Calu3 (cell line): ENCODE measurements at regions not wholly inside any gene's neighbourhood (a gene's known extent, or its start where the extent isn't known, plus 50 kb on each side); places are given as distances from the start of the nearest gene placed in this dataset.

Source experiments
- BruUV-seq: library from RNA; stranded (reverse); fragments of 400-500 nt; replicated peaks from 2 replicates; lab custom pipeline; 2021; lab: Mats Ljungman, UMichigan
- CTCF ChIA-PET: fragments of 300-600 bp; sonication (Branson Sonifier 250); formaldehyde crosslinking; loops from one replicate; lab custom pipeline; 2022; ENCODE audit warnings: antibody characterized with exemption; lab: Charles Lee
- DNase-seq: peaks from one replicate; pipeline ENCODE4 v3.0.0; 2022
- H3K27ac Mint-ChIP-seq: one replicate; pipeline ENCODE4 v1.8.0; 2022; ENCODE audit warnings: mixed read lengths; ENCODE audit not compliant: unreplicated experiment
- H3K27me3 Mint-ChIP-seq: one replicate; pipeline ENCODE4 v1.8.0; 2022; ENCODE audit warnings: mixed read lengths; ENCODE audit not compliant: unreplicated experiment
- H3K36me3 Mint-ChIP-seq: one replicate; pipeline ENCODE4 v1.8.0; 2022; ENCODE audit warnings: mild to moderate bottlenecking, moderate library complexity, mixed read lengths; ENCODE audit not compliant: insufficient read depth, unreplicated experiment
- H3K4me1 Mint-ChIP-seq: one replicate; pipeline ENCODE4 v1.8.0; 2022; ENCODE audit warnings: mild to moderate bottlenecking, low read depth, mixed read lengths; ENCODE audit not compliant: unreplicated experiment
- H3K4me3 Mint-ChIP-seq: one replicate; pipeline ENCODE4 v1.8.0; 2022; ENCODE audit warnings: mild to moderate bottlenecking, low read depth, moderate library complexity, mixed read lengths; ENCODE audit not compliant: unreplicated experiment
- H3K9me3 Mint-ChIP-seq: one replicate; pipeline ENCODE4 v1.8.0; 2022; ENCODE audit warnings: low read depth, mixed read lengths; ENCODE audit not compliant: unreplicated experiment
- intact Hi-C: fragments of 100-400 bp; cut with micrococcal nuclease; formaldehyde crosslinking; loops from one replicate; pipeline ENCODE4 v1.10.0; 2022; ENCODE audit not compliant: unreplicated experiment
- TF ChIP-seq, protein P1 (sequence below): fragments of 200-600 bp; IDR thresholded peaks from one replicate; pipeline ENCODE4 v1.8.0; 2022; ENCODE audit warnings: antibody characterized with exemption; ENCODE audit not compliant: unreplicated experiment

DNA sequence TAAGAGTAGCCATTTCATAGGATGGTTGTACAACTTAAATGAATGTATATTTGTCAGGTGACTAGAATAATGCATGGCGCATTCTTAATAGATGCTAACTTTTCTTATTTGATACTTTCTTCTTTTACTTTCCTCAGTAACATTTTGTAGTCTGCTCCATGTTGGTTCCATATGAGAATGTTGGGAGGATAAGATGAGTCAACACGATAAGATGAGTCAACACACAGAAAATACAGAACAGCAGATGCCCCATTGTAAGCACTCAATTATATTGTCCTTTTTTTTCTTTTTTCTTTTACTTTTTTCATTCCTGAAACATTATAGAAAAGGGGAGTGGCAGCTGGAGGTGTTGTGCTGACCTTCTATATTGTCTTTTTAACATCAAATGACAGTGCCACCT, 92.3 kb upstream of the SPATA31C2 start:
- no peak overlapping the region for H3K4me3 Mint-ChIP-seq
- H3K36me3 Mint-ChIP-seq, result no peaks in the 10 kb centered on the region
- no peaks in the 10 kb centered on the region for H3K9me3 Mint-ChIP-seq
- no peak overlapping the region for H3K27ac Mint-ChIP-seq
- no TSS peak for BruUV-seq
- no peaks in the 10 kb centered on the region for H3K4me1 Mint-ChIP-seq
- intact Hi-C loops, result no loop called here
- H3K27me3 Mint-ChIP-seq, result no peaks in the 10 kb centered on the region
- CTCF ChIA-PET, result no interaction called here
- TF ChIP-seq, protein P1, sequence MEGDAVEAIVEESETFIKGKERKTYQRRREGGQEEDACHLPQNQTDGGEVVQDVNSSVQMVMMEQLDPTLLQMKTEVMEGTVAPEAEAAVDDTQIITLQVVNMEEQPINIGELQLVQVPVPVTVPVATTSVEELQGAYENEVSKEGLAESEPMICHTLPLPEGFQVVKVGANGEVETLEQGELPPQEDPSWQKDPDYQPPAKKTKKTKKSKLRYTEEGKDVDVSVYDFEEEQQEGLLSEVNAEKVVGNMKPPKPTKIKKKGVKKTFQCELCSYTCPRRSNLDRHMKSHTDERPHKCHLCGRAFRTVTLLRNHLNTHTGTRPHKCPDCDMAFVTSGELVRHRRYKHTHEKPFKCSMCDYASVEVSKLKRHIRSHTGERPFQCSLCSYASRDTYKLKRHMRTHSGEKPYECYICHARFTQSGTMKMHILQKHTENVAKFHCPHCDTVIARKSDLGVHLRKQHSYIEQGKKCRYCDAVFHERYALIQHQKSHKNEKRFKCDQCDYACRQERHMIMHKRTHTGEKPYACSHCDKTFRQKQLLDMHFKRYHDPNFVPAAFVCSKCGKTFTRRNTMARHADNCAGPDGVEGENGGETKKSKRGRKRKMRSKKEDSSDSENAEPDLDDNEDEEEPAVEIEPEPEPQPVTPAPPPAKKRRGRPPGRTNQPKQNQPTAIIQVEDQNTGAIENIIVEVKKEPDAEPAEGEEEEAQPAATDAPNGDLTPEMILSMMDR, result no peak
- DNase-seq, result no peak

DNA sequence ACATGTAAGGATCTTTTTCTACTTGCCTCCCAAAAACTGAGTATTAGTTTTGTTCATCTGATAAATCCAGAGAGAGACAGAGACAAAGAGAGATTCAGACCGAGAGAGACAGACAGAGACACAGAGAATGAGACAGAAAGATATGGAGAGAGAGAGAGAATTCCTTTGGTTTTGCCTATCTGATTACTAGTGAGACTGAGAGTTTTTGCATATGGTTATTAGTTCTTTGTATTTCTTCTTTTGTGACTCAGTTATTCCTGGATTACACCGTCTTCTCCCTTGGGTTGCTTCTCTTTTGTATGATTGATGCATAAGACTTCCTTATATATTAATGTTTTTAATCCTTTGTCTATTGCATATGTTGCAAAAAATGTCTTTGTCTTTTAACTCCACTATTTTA, 91.2 kb upstream of the SPATA31C2 start:
- Mint-ChIP-seq H3K27me3 (no peaks in the 10 kb centered on the region), H3K9me3 (no peaks in the 10 kb centered on the region), H3K4me1 (no peaks in the 10 kb centered on the region), H3K36me3 (no peaks in the 10 kb centered on the region), H3K4me3 (no peak overlapping the region), H3K27ac (no peak overlapping the region)
- intact Hi-C loops, result no loop called here
- CTCF ChIA-PET, result no interaction called here
- no peak for DNase-seq
- BruUV-seq, result no TSS peak
- TF ChIP-seq, protein P1, result no peak

DNA sequence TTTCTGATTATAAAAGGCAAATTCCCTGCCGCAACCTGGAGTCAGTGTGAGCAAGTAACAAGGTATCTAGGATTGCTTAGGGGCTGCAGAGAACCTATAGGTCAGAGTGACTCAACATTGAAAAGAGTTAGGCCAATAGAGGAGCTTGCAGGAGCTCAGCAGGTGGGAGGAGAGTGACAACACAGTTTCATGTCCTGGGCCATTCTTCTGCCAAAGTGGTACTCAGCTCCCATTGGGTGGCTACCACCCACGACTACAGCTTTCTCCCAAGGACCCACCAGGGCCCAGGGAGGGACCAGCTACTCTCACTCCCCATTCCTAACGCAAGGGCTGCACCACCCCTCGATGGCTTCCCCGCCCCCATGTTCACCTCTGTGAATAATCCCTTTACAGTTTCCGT, 86.7 kb upstream of the SPATA31C2 start:
- Mint-ChIP-seq H3K27ac (no peak overlapping the region), H3K36me3 (no peaks in the 10 kb centered on the region), H3K4me3 (no peak overlapping the region), H3K9me3 (no peaks in the 10 kb centered on the region), H3K4me1 (no peaks in the 10 kb centered on the region), H3K27me3 (no peaks in the 10 kb centered on the region)
- TF ChIP-seq, protein P1, result no peak
- BruUV-seq, result no TSS peak
- CTCF ChIA-PET, result no interaction called here
- DNase-seq, result no peak
- intact Hi-C loops, result no loop called here

DNA sequence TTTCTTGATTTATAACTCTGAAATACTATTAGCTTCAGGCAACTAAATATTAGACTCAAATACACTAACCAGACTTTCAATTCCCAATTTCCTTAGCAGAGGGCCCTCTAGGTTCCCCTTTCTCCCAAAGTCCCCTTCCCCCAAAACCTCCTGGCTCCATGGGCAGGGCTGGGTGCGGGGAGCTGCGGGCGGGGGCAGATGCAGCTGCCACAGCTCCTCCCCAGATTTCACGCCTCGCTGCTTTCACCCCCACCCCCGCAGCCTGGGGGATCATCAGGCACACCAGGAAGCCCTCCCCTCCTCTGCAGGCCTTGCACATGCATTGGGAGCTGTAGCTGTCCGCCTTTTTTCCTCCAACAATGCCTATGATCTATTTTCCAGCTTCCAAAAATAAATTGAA, 82.8 kb upstream of the SPATA31C2 start:
- H3K36me3 Mint-ChIP-seq, result no peaks in the 10 kb centered on the region
- TF ChIP-seq, protein P1, result no peak
- H3K9me3 Mint-ChIP-seq, result no peaks in the 10 kb centered on the region
- no peaks in the 10 kb centered on the region for H3K27me3 Mint-ChIP-seq
- H3K27ac Mint-ChIP-seq, result no peak overlapping the region
- CTCF ChIA-PET, result no interaction called here
- no peak for DNase-seq
- intact Hi-C loops, result no loop called here
- H3K4me3 Mint-ChIP-seq, result no peak overlapping the region
- BruUV-seq, result no TSS peak
- H3K4me1 Mint-ChIP-seq, result no peaks in the 10 kb centered on the region

DNA sequence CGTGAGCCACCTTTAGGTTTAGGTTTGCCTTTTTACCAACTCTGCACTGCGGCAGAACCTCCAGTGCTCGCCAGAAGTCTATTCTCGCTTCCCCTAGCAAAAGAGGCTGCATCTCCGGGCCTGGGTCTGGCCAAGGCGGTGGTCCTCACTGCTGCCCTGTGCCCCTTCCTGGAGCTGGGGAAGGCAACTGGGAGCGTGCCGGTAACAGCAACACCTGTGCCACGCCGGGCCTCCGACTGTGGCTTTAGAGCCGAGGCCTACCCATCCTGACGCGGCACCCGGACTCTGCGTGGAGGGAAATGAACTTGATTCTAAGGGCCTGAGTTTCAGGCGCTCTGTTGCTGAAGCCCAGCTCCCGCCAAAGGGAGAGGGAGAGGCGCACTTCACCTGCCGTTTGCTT, 82.4 kb upstream of the SPATA31C2 start:
- no TSS peak for BruUV-seq
- H3K9me3 Mint-ChIP-seq, result no peaks in the 10 kb centered on the region
- intact Hi-C loops, result no loop called here
- no peaks in the 10 kb centered on the region for H3K4me1 Mint-ChIP-seq
- H3K27me3 Mint-ChIP-seq, result no peaks in the 10 kb centered on the region
- H3K27ac Mint-ChIP-seq, result no peak overlapping the region
- CTCF ChIA-PET, result no interaction called here
- H3K4me3 Mint-ChIP-seq, result no peak overlapping the region
- H3K36me3 Mint-ChIP-seq, result no peaks in the 10 kb centered on the region
- TF ChIP-seq, protein P1, result no peak
- DNase-seq, result no peak
